GM23338 (cell line): ENCODE measurements at regions not wholly inside any gene's neighbourhood (a gene's known extent, or its start where the extent isn't known, plus 50 kb on each side); places are given as distances from the start of the nearest gene placed in this dataset.

Source experiments
- EZH2 ChIP-seq: fragments of 200-600 bp; sonication (generic); IDR thresholded peaks from one replicate; pipeline ENCODE4 v1.8.0; 2017; ENCODE audit warnings: antibody characterized with exemption, mild to moderate bottlenecking, low read depth; ENCODE audit not compliant: unreplicated experiment
- EZH2phosphoT487 ChIP-seq: fragments of 200-600 bp; sonication (generic); IDR thresholded peaks from one replicate; pipeline ENCODE4 v1.8.1; 2018; ENCODE audit warnings: antibody characterized with exemption; ENCODE audit not compliant: unreplicated experiment
- JUNB ChIP-seq: IDR thresholded peaks from one replicate; pipeline ENCODE4 v1.6.1; 2016; ENCODE audit warnings: antibody characterized with exemption; ENCODE audit not compliant: unreplicated experiment
- NANOG ChIP-seq: IDR thresholded peaks from 2 replicates; pipeline ENCODE4 v1.6.1; 2016; ENCODE audit warnings: antibody characterized with exemption, borderline replicate concordance
- POLR2AphosphoS5 ChIP-seq: IDR thresholded peaks from 2 replicates; pipeline ENCODE4 v1.6.1; 2016; ENCODE audit warnings: antibody characterized with exemption, low read depth
- ZNF114 ChIP-seq: fragments of 250-450 bp; sonication (Bioruptor Pico); IDR thresholded peaks from 2 replicates; pipeline ENCODE4 v1.5.0; 2020; ENCODE audit warnings: mild to moderate bottlenecking, moderate library complexity
- ZNF331 ChIP-seq: fragments of 250-450 bp; sonication (Bioruptor Pico); IDR thresholded peaks from 2 replicates; pipeline ENCODE4 v1.5.0; 2020; ENCODE audit warnings: low read depth, mild to moderate bottlenecking, moderate library complexity
- TF ChIP-seq, protein P1 (sequence below), 2 experiments: fragments of 200-600 bp in 1 of 2; sonication (generic) in 1 of 2; conservative IDR thresholded peaks; 2 replicates each; pipeline versions ENCODE4 v1.5.1 to v1.6.1; 2016 to 2017; ENCODE audit warnings: antibody characterized with exemption in 2 of 2, low read depth in 2 of 2, mild to moderate bottlenecking in 2 of 2, moderate library complexity in 1 of 2
- TF ChIP-seq, protein P2 (sequence below): IDR thresholded peaks from one replicate; pipeline ENCODE4 v1.6.1; 2018; ENCODE audit warnings: antibody characterized with exemption; ENCODE audit not compliant: unreplicated experiment
- TF ChIP-seq, protein P3 (sequence below): IDR thresholded peaks from 2 replicates; pipeline ENCODE4 v1.6.1; 2016; ENCODE audit warnings: antibody characterized with exemption

DNA sequence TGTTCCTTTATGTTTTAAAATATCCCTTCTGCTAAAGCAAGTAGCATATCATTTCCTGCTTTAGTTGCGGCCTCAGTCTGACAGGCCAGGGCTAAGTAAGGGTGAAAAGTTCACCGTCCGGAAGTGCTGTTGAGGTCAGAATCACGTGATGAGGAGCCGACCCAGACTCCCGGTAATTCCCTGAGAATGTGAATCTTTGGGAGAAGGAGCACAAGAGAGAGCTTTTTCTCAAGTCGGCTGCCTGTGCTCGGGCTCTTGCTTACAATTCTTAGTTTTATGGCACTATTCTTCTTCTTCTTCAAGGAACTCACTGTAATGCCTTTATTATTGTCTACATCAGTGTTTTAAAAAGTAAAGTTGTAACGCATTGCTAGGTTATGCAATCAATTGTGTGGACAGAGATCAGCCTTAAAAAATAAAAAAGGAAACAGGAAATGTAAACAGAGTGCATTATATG, 309.3 kb downstream of the PRL start:
- TF ChIP-seq, protein P1, sequence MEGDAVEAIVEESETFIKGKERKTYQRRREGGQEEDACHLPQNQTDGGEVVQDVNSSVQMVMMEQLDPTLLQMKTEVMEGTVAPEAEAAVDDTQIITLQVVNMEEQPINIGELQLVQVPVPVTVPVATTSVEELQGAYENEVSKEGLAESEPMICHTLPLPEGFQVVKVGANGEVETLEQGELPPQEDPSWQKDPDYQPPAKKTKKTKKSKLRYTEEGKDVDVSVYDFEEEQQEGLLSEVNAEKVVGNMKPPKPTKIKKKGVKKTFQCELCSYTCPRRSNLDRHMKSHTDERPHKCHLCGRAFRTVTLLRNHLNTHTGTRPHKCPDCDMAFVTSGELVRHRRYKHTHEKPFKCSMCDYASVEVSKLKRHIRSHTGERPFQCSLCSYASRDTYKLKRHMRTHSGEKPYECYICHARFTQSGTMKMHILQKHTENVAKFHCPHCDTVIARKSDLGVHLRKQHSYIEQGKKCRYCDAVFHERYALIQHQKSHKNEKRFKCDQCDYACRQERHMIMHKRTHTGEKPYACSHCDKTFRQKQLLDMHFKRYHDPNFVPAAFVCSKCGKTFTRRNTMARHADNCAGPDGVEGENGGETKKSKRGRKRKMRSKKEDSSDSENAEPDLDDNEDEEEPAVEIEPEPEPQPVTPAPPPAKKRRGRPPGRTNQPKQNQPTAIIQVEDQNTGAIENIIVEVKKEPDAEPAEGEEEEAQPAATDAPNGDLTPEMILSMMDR (conservative IDR thresholded peaks at IDR 0.05; ENCODE audit: low read depth in 2 of 2) = no peak
- TF ChIP-seq EZH2phosphoT487 = no peak
- TF ChIP-seq, protein P2, sequence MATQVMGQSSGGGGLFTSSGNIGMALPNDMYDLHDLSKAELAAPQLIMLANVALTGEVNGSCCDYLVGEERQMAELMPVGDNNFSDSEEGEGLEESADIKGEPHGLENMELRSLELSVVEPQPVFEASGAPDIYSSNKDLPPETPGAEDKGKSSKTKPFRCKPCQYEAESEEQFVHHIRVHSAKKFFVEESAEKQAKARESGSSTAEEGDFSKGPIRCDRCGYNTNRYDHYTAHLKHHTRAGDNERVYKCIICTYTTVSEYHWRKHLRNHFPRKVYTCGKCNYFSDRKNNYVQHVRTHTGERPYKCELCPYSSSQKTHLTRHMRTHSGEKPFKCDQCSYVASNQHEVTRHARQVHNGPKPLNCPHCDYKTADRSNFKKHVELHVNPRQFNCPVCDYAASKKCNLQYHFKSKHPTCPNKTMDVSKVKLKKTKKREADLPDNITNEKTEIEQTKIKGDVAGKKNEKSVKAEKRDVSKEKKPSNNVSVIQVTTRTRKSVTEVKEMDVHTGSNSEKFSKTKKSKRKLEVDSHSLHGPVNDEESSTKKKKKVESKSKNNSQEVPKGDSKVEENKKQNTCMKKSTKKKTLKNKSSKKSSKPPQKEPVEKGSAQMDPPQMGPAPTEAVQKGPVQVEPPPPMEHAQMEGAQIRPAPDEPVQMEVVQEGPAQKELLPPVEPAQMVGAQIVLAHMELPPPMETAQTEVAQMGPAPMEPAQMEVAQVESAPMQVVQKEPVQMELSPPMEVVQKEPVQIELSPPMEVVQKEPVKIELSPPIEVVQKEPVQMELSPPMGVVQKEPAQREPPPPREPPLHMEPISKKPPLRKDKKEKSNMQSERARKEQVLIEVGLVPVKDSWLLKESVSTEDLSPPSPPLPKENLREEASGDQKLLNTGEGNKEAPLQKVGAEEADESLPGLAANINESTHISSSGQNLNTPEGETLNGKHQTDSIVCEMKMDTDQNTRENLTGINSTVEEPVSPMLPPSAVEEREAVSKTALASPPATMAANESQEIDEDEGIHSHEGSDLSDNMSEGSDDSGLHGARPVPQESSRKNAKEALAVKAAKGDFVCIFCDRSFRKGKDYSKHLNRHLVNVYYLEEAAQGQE = no peak
- no peak for TF ChIP-seq EZH2
- TF ChIP-seq POLR2AphosphoS5 = no peak
- TF ChIP-seq ZNF331 (CRISPR knock-in tag) = no peak
- TF ChIP-seq ZNF114 = no peak
- TF ChIP-seq, protein P3, sequence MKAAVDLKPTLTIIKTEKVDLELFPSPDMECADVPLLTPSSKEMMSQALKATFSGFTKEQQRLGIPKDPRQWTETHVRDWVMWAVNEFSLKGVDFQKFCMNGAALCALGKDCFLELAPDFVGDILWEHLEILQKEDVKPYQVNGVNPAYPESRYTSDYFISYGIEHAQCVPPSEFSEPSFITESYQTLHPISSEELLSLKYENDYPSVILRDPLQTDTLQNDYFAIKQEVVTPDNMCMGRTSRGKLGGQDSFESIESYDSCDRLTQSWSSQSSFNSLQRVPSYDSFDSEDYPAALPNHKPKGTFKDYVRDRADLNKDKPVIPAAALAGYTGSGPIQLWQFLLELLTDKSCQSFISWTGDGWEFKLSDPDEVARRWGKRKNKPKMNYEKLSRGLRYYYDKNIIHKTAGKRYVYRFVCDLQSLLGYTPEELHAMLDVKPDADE = no peak
- TF ChIP-seq JUNB = no peak
- TF ChIP-seq NANOG = no peak
